HepG2 (cell line): ENCODE measurements at regions not wholly inside any gene's neighbourhood (a gene's known extent, or its start where the extent isn't known, plus 50 kb on each side); places are given as distances from the start of the nearest gene placed in this dataset.
A peak's percentile ranks its signal among the peaks of the same experiment; 100 is the strongest.

Experiments used
- ATM ChIP-seq: fragments of 450-650 bp; IDR thresholded peaks from 2 replicates; pipeline ENCODE4 v1.7.1; 2017; ENCODE audit warnings: mild to moderate bottlenecking, borderline replicate concordance
- HNRNPK ChIP-seq: fragments of 200-400 bp; formaldehyde crosslinking; IDR thresholded peaks from 2 replicates; pipeline ENCODE4 v1.6.1; 2018; ENCODE audit warnings: low read length, low read depth, moderate library complexity, mild to moderate bottlenecking; ENCODE audit not compliant: poor library complexity, severe bottlenecking
- MBD4 ChIP-seq: IDR thresholded peaks from 2 replicates; pipeline ENCODE4 v1.6.1; 2012; ENCODE audit warnings: low read length, inconsistent platforms, borderline replicate concordance
- MIXL1 ChIP-seq: IDR thresholded peaks from 2 replicates; pipeline ENCODE4 v1.6.1; 2016
- PHF8 ChIP-seq: sonication (generic); formaldehyde crosslinking; IDR thresholded peaks from 2 replicates; pipeline ENCODE4 v1.5.0; 2020; ENCODE audit warnings: missing genetic modification reagents
- SNAI1 ChIP-seq: sonication (generic); formaldehyde crosslinking; IDR thresholded peaks from 2 replicates; pipeline ENCODE4 v1.5.0; 2020; ENCODE audit warnings: mild to moderate bottlenecking, missing genetic modification reagents, borderline replicate concordance
- ZBTB8A ChIP-seq: sonication (generic); formaldehyde crosslinking; IDR thresholded peaks from 2 replicates; pipeline ENCODE4 v1.4.0; 2020; ENCODE audit warnings: mild to moderate bottlenecking, low read depth, missing genetic modification reagents, borderline replicate concordance
- ZNF224 ChIP-seq: sonication (generic); formaldehyde crosslinking; IDR thresholded peaks from 2 replicates; pipeline ENCODE4 v1.5.0; 2020; ENCODE audit warnings: mild to moderate bottlenecking, missing genetic modification reagents
- ZNF7 ChIP-seq: IDR thresholded peaks from 2 replicates; pipeline ENCODE4 v1.6.1; 2016; ENCODE audit warnings: missing biosample characterization, missing genetic modification reagents
- ZNF713 ChIP-seq: sonication (generic); formaldehyde crosslinking; IDR thresholded peaks from 2 replicates; pipeline ENCODE4 v1.4.0; 2020; ENCODE audit warnings: mild to moderate bottlenecking, missing genetic modification reagents
- ZZZ3 ChIP-seq: sonication (generic); formaldehyde crosslinking; IDR thresholded peaks from 2 replicates; pipeline ENCODE4 v1.4.0; 2020; ENCODE audit warnings: missing genetic modification reagents, mild to moderate bottlenecking, borderline replicate concordance
- TF ChIP-seq, protein P1 (sequence below): sonication (generic); formaldehyde crosslinking; IDR thresholded peaks from 2 replicates; pipeline ENCODE4 v1.4.0; 2020; ENCODE audit warnings: missing genetic modification reagents
- TF ChIP-seq, protein P2 (sequence below): sonication (generic); formaldehyde crosslinking; IDR thresholded peaks from 2 replicates; pipeline ENCODE4 v1.5.1; 2020; ENCODE audit warnings: missing genetic modification reagents, mild to moderate bottlenecking, borderline replicate concordance
- TF ChIP-seq, protein P3 (sequence below): sonication (generic); formaldehyde crosslinking; IDR thresholded peaks from 2 replicates; pipeline ENCODE4 v1.4.0; 2020; ENCODE audit warnings: missing genetic modification reagents, borderline replicate concordance
- TF ChIP-seq, protein P4 (sequence below): sonication (generic); formaldehyde crosslinking; IDR thresholded peaks from 2 replicates; pipeline ENCODE4 v1.8.0; 2022; ENCODE audit warnings: missing genetic modification reagents, mild to moderate bottlenecking, moderate library complexity, borderline replicate concordance

DNA sequence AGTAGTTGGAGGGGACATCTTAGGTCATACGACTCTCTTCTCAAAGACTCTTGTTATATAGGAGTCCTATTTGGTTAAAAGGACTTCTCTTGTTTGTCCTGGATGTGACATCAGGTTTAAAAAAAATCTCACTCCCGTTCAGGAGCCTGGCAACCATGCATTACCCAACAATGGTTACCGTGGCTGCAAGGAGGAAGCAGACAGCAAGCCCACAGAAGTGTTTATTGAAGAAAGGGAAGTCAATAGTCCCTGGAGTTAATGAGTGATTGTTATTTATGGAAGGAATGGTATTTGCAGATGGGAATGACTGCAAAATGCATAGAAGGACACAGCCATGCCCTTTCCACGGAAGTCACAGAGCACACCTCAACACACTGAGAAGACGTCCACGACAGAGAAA is 75.9 kb upstream of the ENPP6 start (continued):
- TF ChIP-seq, protein P1, sequence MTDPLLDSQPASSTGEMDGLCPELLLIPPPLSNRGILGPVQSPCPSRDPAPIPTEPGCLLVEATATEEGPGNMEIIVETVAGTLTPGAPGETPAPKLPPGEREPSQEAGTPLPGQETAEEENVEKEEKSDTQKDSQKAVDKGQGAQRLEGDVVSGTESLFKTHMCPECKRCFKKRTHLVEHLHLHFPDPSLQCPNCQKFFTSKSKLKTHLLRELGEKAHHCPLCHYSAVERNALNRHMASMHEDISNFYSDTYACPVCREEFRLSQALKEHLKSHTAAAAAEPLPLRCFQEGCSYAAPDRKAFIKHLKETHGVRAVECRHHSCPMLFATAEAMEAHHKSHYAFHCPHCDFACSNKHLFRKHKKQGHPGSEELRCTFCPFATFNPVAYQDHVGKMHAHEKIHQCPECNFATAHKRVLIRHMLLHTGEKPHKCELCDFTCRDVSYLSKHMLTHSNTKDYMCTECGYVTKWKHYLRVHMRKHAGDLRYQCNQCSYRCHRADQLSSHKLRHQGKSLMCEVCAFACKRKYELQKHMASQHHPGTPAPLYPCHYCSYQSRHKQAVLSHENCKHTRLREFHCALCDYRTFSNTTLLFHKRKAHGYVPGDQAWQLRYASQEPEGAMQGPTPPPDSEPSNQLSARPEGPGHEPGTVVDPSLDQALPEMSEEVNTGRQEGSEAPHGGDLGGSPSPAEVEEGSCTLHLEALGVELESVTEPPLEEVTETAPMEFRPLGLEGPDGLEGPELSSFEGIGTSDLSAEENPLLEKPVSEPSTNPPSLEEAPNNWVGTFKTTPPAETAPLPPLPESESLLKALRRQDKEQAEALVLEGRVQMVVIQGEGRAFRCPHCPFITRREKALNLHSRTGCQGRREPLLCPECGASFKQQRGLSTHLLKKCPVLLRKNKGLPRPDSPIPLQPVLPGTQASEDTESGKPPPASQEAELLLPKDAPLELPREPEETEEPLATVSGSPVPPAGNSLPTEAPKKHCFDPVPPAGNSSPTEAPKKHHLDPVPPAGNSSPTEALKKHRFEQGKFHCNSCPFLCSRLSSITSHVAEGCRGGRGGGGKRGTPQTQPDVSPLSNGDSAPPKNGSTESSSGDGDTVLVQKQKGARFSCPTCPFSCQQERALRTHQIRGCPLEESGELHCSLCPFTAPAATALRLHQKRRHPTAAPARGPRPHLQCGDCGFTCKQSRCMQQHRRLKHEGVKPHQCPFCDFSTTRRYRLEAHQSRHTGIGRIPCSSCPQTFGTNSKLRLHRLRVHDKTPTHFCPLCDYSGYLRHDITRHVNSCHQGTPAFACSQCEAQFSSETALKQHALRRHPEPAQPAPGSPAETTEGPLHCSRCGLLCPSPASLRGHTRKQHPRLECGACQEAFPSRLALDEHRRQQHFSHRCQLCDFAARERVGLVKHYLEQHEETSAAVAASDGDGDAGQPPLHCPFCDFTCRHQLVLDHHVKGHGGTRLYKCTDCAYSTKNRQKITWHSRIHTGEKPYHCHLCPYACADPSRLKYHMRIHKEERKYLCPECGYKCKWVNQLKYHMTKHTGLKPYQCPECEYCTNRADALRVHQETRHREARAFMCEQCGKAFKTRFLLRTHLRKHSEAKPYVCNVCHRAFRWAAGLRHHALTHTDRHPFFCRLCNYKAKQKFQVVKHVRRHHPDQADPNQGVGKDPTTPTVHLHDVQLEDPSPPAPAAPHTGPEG, result no peak
- TF ChIP-seq, protein P2, sequence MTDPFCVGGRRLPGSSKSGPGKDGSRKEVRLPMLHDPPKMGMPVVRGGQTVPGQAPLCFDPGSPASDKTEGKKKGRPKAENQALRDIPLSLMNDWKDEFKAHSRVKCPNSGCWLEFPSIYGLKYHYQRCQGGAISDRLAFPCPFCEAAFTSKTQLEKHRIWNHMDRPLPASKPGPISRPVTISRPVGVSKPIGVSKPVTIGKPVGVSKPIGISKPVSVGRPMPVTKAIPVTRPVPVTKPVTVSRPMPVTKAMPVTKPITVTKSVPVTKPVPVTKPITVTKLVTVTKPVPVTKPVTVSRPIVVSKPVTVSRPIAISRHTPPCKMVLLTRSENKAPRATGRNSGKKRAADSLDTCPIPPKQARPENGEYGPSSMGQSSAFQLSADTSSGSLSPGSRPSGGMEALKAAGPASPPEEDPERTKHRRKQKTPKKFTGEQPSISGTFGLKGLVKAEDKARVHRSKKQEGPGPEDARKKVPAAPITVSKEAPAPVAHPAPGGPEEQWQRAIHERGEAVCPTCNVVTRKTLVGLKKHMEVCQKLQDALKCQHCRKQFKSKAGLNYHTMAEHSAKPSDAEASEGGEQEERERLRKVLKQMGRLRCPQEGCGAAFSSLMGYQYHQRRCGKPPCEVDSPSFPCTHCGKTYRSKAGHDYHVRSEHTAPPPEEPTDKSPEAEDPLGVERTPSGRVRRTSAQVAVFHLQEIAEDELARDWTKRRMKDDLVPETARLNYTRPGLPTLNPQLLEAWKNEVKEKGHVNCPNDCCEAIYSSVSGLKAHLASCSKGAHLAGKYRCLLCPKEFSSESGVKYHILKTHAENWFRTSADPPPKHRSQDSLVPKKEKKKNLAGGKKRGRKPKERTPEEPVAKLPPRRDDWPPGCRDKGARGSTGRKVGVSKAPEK (CRISPR knock-in tag), result no peak
- TF ChIP-seq ZNF713 (CRISPR knock-in tag), result no peak
- TF ChIP-seq PHF8 (CRISPR knock-in tag), result no peak
- TF ChIP-seq ATM, result no peak
- no peak for TF ChIP-seq ZNF7 (CRISPR knock-in tag)
- TF ChIP-seq ZBTB8A, result no peak
- TF ChIP-seq SNAI1, result no peak
- no peak for TF ChIP-seq ZZZ3
- TF ChIP-seq, protein P3, sequence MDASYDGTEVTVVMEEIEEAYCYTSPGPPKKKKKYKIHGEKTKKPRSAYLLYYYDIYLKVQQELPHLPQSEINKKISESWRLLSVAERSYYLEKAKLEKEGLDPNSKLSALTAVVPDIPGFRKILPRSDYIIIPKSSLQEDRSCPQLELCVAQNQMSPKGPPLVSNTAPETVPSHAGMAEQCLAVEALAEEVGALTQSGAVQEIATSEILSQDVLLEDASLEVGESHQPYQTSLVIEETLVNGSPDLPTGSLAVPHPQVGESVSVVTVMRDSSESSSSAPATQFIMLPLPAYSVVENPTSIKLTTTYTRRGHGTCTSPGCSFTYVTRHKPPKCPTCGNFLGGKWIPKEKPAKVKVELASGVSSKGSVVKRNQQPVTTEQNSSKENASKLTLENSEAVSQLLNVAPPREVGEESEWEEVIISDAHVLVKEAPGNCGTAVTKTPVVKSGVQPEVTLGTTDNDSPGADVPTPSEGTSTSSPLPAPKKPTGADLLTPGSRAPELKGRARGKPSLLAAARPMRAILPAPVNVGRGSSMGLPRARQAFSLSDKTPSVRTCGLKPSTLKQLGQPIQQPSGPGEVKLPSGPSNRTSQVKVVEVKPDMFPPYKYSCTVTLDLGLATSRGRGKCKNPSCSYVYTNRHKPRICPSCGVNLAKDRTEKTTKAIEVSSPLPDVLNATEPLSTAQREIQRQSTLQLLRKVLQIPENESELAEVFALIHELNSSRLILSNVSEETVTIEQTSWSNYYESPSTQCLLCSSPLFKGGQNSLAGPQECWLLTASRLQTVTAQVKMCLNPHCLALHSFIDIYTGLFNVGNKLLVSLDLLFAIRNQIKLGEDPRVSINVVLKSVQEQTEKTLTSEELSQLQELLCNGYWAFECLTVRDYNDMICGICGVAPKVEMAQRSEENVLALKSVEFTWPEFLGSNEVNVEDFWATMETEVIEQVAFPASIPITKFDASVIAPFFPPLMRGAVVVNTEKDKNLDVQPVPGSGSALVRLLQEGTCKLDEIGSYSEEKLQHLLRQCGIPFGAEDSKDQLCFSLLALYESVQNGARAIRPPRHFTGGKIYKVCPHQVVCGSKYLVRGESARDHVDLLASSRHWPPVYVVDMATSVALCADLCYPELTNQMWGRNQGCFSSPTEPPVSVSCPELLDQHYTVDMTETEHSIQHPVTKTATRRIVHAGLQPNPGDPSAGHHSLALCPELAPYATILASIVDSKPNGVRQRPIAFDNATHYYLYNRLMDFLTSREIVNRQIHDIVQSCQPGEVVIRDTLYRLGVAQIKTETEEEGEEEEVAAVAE (CRISPR knock-in tag), result no peak
- TF ChIP-seq, protein P4, sequence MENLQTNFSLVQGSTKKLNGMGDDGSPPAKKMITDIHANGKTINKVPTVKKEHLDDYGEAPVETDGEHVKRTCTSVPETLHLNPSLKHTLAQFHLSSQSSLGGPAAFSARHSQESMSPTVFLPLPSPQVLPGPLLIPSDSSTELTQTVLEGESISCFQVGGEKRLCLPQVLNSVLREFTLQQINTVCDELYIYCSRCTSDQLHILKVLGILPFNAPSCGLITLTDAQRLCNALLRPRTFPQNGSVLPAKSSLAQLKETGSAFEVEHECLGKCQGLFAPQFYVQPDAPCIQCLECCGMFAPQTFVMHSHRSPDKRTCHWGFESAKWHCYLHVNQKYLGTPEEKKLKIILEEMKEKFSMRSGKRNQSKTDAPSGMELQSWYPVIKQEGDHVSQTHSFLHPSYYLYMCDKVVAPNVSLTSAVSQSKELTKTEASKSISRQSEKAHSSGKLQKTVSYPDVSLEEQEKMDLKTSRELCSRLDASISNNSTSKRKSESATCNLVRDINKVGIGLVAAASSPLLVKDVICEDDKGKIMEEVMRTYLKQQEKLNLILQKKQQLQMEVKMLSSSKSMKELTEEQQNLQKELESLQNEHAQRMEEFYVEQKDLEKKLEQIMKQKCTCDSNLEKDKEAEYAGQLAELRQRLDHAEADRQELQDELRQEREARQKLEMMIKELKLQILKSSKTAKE (CRISPR knock-in tag), result no peak
- 0 out of 2 replicates have a peak, but pooled peaks have one; percentile 27 for TF ChIP-seq MIXL1 (CRISPR knock-in tag)
- TF ChIP-seq MBD4, result no peak
- TF ChIP-seq ZNF224 (CRISPR knock-in tag), result no peak
- TF ChIP-seq HNRNPK, result no peak
